ENCODE measurements at regions not wholly inside any gene's neighbourhood (a gene's known extent, or its start where the extent isn't known, plus 50 kb on each side); places are given as distances from the start of the nearest gene placed in this dataset.

DNA sequence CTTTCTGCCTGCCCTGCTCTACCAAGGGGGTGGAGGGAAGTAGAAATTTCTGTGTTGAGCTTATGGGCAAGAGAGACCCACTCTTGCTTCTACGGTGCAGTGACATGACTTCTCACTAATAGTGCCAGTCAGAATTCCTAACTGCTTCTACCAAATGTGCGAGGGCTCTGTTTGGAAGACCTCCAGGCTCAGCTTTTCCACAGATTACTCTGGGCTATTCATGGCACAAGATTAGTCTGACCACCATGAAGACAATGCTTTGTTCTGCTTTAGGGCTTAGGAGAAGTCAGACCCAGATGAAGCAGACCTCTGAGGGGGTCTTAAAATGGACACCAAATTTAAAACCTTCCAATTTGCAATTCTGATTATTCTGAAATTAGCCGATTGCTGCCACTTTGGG, 195.9 kb upstream of the TBC1D5 start:
- DNase-seq: no peak

GRCh38 chr3:17936736-17937480, 194.5 kb upstream of the TBC1D5 start:
- no peak for DNase-seq

GRCh38 chr3:17935222-17935621, 192.8 kb upstream of the TBC1D5 start:
- no peak for DNase-seq

- no peak for DNase-seq
These were observed 189.8 kb upstream of the TBC1D5 start for GRCh38 chr3:17932136-17932771.

GRCh38 chr3:17931131-17931530, 188.7 kb upstream of the TBC1D5 start:
- no peak for DNase-seq

DNA sequence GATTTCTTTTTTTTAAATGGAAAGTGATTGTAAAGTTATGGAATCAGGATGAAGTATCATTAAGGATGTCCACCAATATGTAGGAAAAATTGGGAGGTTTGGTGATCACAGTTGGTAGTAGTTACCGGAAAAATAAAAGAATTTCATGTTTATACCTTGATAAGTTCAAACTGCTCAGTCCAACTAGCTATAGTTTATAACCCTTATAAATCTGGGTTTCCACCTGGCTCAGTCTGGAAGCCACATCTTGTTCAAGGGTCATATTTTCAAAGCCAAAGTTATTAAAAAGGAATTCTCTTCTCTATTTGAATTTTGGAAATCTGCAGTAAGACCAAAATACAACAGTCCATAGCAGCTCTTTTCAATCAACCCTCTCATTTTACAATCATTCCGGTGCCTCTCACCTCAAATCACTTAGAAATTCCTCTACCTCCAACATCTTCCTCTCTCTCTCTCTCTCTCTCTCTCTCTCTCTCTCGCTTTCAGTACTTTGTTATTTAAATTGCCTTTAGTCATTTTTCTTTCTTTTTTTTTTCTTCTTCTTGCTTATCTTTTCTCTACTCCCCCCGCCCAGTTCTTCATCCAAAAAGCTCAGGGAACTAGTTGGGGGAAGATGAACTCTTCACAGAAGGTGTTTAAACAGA, 186.2 kb upstream of the TBC1D5 start:
- no peak for DNase-seq

GRCh38 chr3:17927036-17927435, 184.6 kb upstream of the TBC1D5 start:
- no peak for DNase-seq

- DNase-seq: no peak
These were observed 172.9 kb upstream of the TBC1D5 start for GRCh38 chr3:17915341-17915740.

GRCh38 chr3:17913359-17913758, 170.9 kb upstream of the TBC1D5 start:
- no peak for DNase-seq

DNA sequence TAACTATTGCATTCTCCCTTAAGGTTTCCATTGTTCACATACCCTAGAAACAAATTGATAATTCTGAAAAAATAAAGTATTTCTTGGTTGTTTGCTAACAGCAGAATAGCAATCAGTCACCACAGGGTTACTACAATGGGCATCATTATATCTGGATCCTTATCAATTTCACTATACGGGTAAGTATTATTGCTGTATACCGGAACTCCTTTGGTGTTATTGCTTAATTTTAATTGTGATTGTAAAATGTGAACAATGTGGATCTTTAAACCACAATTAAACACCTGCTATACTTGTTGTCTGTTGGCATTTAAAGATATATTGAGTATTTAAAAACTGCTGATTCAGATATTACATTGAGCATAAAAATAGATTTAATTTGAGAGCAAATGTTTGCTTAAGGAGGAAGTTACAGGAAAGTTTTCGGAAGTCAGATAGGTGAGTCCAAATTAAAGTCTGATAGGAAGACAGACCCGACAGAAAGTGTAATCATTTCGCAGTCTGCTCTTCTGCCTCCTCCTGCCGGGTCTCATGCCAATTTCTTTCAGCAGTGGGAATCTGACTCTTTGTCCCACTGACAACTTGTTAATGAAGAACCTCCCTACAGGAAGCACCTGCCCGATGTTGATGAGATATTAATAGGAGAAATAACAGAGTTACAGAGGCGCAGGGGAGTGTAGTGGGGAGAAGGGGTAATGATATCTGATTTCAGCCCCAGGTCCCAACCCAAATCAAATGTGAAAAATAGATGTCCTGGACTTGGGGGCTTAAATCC, 169.7 kb upstream of the TBC1D5 start:
- DNase-seq: no peak

GRCh38 chr3:17910922-17911321, 168.5 kb upstream of the TBC1D5 start:
- peak in 1 of 2 experiments; percentile 5 for DNase-seq

DNA sequence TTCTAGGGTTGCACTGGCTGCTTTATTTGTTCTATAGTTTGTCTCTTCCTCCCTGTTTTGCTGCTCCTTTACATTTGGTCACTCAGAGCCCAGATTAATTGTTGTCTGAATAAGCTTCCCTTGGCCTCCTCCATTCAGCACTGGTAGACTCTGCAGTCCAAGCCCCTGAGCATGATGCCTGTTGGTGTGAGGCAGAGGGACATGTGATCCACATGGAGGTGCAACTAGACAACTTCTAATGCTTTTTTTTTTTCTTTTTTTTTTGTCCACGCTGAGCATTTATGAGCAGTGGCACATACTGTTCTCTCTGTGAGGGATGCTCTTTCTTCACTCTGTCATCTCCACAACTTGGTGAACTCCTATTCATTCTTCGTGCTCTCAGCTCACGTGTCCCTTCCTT, 167.3 kb upstream of the TBC1D5 start:
- no peak for DNase-seq

DNA sequence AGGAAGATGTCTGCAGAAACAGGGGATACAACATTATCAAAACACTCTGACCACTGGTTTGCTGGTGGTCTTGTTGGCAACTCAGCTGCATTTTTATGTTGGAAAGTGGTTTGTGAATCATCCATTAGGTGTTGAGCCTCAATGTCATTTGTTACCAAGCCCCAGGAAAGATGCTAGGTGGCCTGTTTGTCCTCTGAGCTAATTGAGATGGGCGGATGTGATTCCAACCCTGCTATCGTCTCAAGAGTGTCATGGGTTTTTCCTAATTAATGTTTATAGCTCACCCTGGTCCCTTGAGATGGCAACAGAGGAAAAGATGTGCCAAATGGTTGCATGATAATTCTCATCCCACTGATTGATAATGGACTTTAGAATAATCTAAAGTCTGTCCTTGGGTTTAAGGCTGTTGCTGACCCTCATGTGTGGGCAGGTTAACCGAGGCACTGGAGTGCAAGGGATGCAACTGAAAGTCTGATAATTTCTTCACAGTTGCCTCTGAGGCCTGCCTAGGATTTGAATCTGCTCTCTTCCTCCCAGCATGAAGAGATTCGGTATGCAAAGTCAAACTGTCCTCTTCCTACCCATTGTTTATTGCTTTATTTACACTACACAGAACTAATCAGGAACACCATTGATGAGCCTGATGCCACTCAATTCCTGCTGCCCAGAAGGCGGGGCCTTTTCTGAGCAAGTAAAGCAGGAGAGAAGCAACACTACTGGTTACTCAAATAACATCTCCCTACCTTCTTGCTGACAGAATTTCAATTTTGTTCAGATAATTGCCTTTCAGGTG, 166.2 kb upstream of the TBC1D5 start:
- DNase-seq: no peak

DNA sequence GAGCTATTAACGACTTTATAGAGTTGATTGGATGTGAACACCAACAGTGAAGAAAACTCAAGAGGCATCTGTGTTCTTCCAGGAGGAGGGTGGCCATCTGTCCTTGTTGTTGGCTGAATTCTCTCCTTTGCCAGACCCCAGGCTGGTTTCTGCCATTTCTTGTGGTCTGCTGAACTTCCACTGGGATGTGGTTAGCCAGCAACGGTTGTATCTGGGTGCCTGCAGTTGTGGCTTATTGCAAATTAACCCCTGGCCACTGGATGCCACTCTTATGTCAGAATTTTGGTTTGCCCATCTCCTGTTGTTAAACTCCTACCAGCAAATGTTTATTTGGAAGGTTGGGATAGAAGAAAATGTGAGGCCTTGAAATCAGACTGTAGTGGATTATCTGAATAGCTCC, 163.6 kb upstream of the TBC1D5 start:
- peak; percentile 87 for DNase-seq

GRCh38 chr3:17901893-17902292, 159.5 kb upstream of the TBC1D5 start:
- peak; percentile 9 to 10 for DNase-seq

GRCh38 chr3:17894434-17895060, 152.1 kb upstream of the TBC1D5 start:
- DNase-seq: peak; percentile 69 to 72

DNA sequence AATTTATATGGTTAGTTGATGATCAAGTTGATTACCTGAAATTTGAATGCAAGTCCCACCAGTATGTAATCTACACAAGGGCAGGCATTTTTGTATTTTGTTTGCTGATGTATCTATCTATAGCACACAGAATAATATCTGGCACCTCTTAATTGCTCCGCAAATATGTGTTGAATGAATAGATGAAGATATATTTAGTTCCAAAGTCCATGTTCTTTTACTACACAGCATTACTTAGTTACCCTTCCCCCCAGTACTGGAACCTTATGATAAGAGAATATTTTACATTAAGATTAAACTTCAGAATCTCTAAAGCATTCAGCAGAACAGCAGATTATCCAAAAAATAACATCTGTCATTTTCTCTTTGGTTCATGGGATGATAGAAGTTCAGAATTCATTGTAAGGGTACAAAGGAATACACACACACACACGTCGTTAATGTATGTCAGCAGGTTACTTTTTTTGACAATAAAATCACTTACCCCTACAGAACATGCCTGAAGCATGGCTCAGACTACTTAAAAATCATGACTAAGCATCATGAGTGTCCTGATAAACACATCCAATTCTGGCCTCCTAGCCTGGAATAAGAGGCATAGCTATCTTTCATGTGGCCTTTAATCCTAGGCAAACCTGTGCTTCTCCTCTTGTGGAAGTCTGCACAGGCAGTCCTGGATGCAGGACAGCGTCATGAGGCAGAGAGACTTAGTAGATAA, 148.9 kb upstream of the TBC1D5 start:
- no peak for DNase-seq

DNA sequence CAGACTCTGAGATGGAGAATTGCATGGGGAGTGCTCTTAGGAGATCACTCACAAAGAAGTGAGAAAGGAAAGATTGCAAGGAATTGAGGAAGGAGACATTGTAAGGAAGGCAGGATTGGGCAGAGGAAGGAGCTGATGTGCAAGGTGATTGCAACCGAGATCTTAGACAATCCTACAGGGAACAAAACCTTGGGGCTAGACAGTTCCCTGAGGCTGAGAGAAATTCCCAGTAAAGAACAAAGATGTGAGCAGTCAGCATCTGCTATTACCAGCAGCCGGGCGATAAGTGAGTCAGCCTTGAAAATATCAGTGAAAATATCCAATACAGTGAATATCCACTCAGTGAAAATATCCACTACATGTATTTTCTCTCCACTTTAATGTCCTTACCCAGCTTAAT, 143.6 kb upstream of the TBC1D5 start:
- no peak for DNase-seq

DNA sequence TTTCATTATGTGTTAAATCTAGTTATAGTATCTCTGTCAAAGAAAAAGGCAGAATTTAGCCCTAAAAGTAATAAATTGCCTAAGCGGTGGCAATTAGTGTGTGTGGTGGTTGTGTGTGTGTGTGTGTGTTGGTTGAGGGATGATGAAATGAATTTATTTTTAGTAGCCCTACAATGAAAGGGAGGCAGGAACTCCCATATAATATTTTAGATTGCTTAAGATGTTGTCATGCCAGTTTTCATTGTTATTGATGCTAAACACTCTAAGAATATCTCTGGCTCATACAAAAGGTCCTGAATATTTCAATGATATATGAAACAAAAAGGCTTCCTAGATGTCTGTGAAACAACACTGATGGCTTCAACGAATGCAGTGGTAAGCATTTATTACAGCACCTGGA, 140.6 kb upstream of the TBC1D5 start:
- DNase-seq: no peak

DNA sequence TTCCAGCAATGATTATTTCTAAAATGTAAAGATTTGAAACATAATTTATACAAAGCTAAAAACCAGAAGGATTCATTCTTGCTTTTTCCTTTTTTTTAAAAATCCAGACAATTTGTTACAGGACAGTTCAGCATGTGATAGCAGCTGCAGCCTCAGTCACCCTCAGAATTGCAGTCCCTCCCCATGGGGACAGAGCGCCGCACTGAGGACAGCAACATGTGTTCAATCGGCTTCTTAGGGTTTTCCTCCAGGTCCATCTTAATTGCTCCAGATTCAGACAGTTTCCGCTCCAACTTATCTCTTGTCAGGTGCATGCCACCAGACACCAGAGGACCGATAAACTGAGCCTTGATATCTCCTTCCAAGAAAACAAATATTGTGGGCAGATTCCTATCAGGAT, 134.9 kb upstream of the TBC1D5 start:
- no peak for DNase-seq

DNA sequence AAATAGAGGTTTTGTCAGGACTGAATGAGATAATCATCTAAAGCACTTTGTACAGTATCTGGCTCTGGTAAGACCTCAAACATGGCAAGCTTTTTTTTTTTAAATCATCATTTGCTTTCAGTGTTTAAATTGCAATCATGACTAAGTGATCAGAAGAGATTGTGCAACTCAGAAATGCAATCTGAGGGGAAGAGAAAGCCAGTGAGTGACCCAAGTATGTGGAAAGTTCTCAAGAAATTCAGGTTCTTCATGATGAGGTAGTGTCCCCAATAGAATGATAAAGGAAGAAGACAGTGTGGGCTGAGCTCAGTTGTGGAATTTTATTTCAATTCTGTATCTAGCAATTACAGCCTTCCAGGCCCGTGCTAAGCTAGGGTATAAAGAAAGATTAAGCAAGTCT, 132.2 kb upstream of the TBC1D5 start:
- no peak for DNase-seq
